Activated gamma-delta T cell (primary cell): ENCODE measurements at regions not wholly inside any gene's neighbourhood (a gene's known extent, or its start where the extent isn't known, plus 50 kb on each side); places are given as distances from the start of the nearest gene placed in this dataset.
"Not testable (repeated sequence)": the region's sequence is repeated elsewhere in the genome, so short reads cannot be mapped to it uniquely, and the experiment has no call there.

Experiments used
- DNase-seq: peaks from one replicate; lab custom pipeline; 2025; lab: John Stamatoyannopoulos, UW

GRCh38 chr7:8809320-8809719 lies 375.9 kb downstream of the NXPH1 start:
- DNase-seq = no peak

GRCh38 chr7:8817448-8818036 lies 384.1 kb downstream of the NXPH1 start:
- no peak for DNase-seq

GRCh38 chr7:8818406-8818805 lies 385.0 kb downstream of the NXPH1 start:
- no peak for DNase-seq

- DNase-seq = no peak
Observed at GRCh38 chr7:8822595-8822994, 389.2 kb downstream of the NXPH1 start.

- no peak for DNase-seq
Observed at GRCh38 chr7:8823486-8823885, 390.1 kb downstream of the NXPH1 start.

- no peak for DNase-seq
Observed at GRCh38 chr7:8827329-8827728, 393.9 kb downstream of the NXPH1 start.

- no peak for DNase-seq
Observed at GRCh38 chr7:8829100-8829499, 395.7 kb downstream of the NXPH1 start.

- DNase-seq = no peak
Observed at GRCh38 chr7:8831376-8831775, 398.0 kb downstream of the NXPH1 start.

GRCh38 chr7:8833355-8833754 lies 399.9 kb downstream of the NXPH1 start:
- no peak for DNase-seq

GRCh38 chr7:8841171-8841570 lies 407.8 kb downstream of the NXPH1 start:
- DNase-seq = no peak

GRCh38 chr7:8871716-8872115 lies 438.3 kb downstream of the NXPH1 start:
- DNase-seq = no peak

GRCh38 chr7:8881916-8882315 lies 448.5 kb downstream of the NXPH1 start:
- no peak for DNase-seq

- DNase-seq = no peak
Observed at GRCh38 chr7:8885480-8886000, 452.1 kb downstream of the NXPH1 start.

- DNase-seq = not testable (repeated sequence)
Observed at GRCh38 chr7:8890346-8890745, 456.9 kb downstream of the NXPH1 start.

- DNase-seq = no peak
Observed at GRCh38 chr7:8893775-8894174, 460.4 kb downstream of the NXPH1 start.

- DNase-seq = no peak
Observed at GRCh38 chr7:8906396-8907075, 473.1 kb downstream of the NXPH1 start.

GRCh38 chr7:8908889-8909288 lies 475.5 kb downstream of the NXPH1 start:
- no peak for DNase-seq

- no peak for DNase-seq
Observed at GRCh38 chr7:8913682-8914081, 480.3 kb downstream of the NXPH1 start.

GRCh38 chr7:8921807-8922206 lies 488.4 kb downstream of the NXPH1 start:
- no peak for DNase-seq

GRCh38 chr7:8922726-8923125 lies 489.3 kb downstream of the NXPH1 start:
- no peak for DNase-seq

GRCh38 chr7:8923164-8923806 lies 489.9 kb downstream of the NXPH1 start:
- no peak for DNase-seq

- no peak for DNase-seq
Observed at GRCh38 chr7:8931906-8932646, 498.7 kb downstream of the NXPH1 start.
